HG03060 (cell line): ENCODE measurements at regions not wholly inside any gene's neighbourhood (a gene's known extent, or its start where the extent isn't known, plus 50 kb on each side); places are given as distances from the start of the nearest gene placed in this dataset.
"Not testable (repeated sequence)": the region's sequence is repeated elsewhere in the genome, so short reads cannot be mapped to it uniquely, and the experiment has no call there.

Experiments used
- ATAC-seq: cut with Tn5 transposase; IDR thresholded peaks from one replicate; pipeline ENCODE4 v1.9.1; 2021; ENCODE audit warnings: low read depth, moderate number of reproducible peaks; ENCODE audit not compliant: unreplicated experiment

GRCh38 chr3:191958980-191959671, 498.2 kb downstream of the PYDC2 start:
- no peak for ATAC-seq

DNA sequence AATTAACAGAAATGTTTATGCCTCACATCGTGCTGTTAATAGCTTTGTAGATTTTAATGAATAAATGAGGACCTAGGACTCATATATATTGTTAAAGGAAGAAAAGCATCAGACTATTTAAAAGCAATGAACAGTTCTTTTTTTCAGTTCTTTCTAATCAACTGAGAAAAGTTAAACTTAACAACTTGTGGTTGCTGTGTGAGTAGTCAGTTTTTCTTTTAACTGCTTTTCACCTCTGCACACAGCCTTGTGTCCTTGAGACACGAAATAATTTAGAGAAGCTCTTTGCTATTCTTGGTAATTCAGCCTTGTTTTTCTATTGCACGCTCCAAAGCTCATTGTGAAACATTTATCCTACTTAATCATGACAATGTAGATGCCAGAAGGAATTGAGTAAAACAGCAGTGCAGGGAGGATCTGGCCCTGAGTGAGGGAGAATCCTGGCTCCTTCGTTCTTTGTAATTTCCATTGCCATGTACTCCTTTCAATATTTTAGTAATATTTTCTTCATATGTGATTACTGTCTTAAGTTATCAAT, 499.0 kb downstream of the PYDC2 start:
- ATAC-seq: no peak

- ATAC-seq: no peak
Observed at GRCh38 chr3:191961022-191961421, 500.1 kb downstream of the PYDC2 start.

GRCh38 chr3:191961529-191961928, 500.6 kb downstream of the PYDC2 start:
- no peak for ATAC-seq

DNA sequence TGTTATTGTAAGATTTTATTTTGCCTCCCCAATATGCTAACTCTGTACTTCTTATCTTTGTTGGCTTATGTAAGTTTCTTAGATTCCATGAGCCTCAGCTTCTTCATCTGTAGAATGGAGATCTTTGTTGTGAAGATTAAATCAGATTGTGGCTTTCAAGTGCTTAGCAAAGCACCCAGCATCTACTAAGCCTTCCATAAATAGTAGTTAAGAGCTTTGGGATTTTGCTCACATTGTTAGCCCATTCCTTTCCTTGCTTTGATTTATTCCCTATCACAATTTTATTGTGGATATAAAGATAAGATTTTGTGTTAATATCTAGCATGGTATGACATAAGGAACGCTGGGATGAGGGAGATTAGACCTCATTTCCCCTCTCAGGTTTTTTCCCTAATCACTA, 501.4 kb downstream of the PYDC2 start:
- no peak for ATAC-seq

DNA sequence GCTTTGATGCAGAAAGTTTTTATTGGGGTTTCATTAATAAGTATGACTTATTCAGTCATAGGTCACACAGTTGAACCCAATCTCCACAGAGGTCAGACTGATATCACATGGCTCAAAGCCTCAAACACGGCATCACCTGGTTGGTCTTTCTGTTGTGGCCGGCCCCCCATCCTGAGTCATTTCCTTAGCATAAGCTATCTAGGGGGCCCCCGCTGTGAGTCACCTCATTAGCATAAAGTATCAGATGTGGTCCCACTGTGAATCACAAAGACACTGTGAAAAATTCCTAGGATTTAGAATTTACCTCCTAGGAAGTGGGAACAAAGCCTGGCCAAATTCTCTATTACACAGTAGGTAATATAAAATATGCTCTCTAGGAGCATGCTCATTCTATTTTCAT, 502.2 kb downstream of the PYDC2 start:
- ATAC-seq: no peak

DNA sequence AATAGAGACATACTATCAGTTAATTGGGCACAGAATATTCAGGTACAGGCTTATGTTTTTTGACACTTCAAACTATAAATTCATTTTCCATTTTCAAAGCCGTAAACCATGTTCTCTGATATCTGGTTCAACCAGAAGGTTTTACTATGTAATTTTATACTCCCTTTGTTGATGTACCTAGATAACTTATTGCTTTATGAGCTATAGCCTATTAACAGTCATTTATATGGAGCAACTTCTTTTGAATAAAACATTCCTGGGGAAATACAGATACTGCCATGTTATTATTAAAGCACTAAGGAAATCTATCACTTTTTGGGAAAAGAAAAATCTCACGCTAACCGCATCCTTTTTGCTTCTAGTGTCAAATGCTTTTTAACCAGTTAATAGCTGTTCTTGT, 505.6 kb downstream of the PYDC2 start:
- no peak for ATAC-seq

DNA sequence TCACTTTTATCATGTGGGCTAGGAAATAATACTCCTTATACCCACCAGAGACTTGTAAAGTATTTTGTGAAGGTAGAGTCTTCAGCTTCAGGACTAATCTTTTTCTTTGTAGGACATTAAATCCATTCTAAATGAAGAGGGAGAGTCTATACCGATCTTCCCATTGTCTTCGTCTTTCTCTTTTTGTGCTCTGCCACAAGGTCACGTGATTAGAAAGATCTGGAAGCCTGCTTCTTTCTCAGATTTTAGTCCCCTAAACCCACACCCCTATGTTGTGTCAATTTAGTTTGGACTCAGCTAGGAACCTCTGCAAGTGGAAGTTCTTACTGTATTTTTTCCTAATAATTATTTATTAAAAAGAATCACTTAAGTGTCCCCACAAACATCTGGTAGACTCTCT, 507.3 kb downstream of the PYDC2 start:
- ATAC-seq: no peak

GRCh38 chr3:191972714-191973398, 511.9 kb downstream of the PYDC2 start:
- no peak for ATAC-seq

- no peak for ATAC-seq
Observed at GRCh38 chr3:191973820-191974219, 512.9 kb downstream of the PYDC2 start.

DNA sequence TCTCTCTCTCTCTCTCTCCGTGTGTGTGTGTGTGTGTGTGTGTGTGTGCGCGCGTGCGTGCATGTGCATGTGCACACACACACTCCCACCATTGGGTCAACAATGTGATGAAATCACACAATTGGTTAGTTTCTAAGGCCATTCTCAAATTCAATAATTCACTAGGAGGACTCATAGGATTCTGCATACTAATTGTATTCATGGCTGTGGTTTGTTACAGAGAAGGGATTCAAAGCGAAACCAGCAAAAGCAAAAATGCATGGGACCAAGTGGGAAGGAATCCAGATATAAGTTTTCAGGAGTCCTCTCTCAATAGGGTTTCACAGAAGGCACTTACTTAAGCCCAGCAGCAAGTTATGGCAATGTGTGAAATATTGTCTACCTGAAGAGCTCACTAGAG, 515.0 kb downstream of the PYDC2 start:
- ATAC-seq: no peak

GRCh38 chr3:191980443-191980842, 519.5 kb downstream of the PYDC2 start:
- ATAC-seq: no peak

- no peak for ATAC-seq
Observed at GRCh38 chr3:191982481-191982880, 521.5 kb downstream of the PYDC2 start.

GRCh38 chr3:191985691-191986090, 524.7 kb downstream of the PYDC2 start:
- ATAC-seq: no peak

GRCh38 chr3:191987831-191988350, 526.9 kb downstream of the PYDC2 start:
- ATAC-seq: no peak

DNA sequence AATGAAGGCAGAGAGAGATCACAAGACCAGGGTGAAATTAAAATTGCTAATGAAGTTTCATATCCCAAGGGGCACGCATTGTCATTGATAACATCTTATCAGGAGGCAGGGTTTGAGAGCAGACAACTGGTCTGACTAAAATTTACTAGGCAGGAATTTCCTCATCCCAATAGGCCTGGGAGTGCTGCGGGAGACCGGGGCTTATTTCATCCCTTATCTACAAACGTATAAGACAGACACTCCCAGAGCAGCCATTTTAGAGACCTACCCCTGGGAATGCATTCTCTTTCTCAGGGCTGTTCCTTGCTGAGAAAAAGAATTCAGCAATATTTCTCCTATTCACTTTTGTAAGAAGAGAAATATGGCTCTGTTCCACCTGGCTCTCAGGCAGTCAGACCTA, 533.0 kb downstream of the PYDC2 start:
- not testable (repeated sequence) for ATAC-seq

- ATAC-seq: no peak
Observed at GRCh38 chr3:191997093-191997492, 536.1 kb downstream of the PYDC2 start.

DNA sequence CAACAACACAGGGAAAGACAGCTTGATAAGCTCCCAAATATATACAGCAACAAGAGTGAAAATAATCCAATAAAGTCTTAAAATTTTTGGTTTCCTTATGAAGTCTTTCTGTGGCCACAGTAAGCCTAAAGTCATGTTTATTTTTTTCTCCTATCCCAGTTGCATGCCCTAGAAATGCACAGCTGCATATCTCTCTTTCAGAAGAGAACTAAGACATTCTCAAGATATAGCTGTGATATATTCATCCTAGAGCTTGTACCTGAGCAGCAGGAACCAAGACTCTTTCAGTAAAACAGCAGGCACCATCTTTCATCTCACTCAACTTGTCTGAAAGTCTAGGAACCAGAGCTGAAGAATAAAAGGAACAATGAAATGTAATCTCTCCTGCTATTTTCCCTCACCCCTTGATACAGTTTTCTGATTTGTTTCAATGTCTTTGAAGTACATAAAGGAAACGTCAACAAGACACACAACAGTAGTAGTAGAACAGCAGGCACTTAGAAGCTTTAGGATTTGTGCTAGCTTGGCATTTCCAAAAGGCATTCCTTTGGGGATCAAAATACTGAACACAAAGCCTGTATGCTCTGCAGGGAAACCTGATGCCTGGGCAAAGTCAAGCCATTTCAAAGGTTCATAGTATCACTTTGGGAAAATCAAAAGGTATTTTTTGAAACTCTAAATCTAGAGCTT, 536.8 kb downstream of the PYDC2 start:
- no peak for ATAC-seq

GRCh38 chr3:192001218-192001617, 540.3 kb downstream of the PYDC2 start:
- ATAC-seq: no peak

GRCh38 chr3:192005989-192006388, 545.0 kb downstream of the PYDC2 start:
- no peak for ATAC-seq

DNA sequence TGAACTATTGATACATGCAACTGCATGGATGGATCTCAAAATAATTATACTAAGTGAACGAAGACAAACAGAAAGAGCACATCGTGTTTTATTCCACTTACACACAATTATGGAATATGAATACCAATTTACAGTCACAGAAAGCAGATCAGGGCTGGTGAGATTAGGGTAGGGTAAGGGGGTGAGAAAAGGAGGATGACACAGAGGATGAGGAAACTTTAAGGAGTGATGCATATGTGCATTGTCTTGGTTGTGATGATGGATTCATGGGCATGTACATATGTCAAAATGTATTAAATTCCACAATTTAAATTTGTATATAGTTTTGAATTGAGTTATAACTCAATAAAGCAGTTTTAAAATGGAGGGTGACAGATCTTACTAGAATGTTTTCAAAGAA, 548.9 kb downstream of the PYDC2 start:
- ATAC-seq: no peak
